CD4-positive, CD25-positive, alpha-beta regulatory T cell (primary cell): ENCODE measurements at regions not wholly inside any gene's neighbourhood (a gene's known extent, or its start where the extent isn't known, plus 50 kb on each side); places are given as distances from the start of the nearest gene placed in this dataset.

Experiments
- ATAC-seq, 2 donors: fragments of 150-1000 bp; cut with Tn5 transposase; one replicate each; pipeline ENCODE4 v1.10.0; 2021; ENCODE audit warnings: low read depth in 2 of 2, moderate number of reproducible peaks in 2 of 2, moderate library complexity in 1 of 2
- DNase-seq, 3 donors: peaks; one replicate each; pipeline versions ENCODE4 v3.0.0 to v3.0.0-alpha.2; 2012 to 2022; ENCODE audit warnings: mixed read lengths in 1 of 3
- H3K27ac ChIP-seq: one replicate; pipeline ENCODE4 v1.7.0; 2013; ENCODE audit warnings: mild to moderate bottlenecking, low read length; ENCODE audit not compliant: insufficient read depth, poor library complexity, severe bottlenecking
- H3K27me3 ChIP-seq: one replicate; pipeline ENCODE4 v1.7.0; 2013; ENCODE audit warnings: low read length; ENCODE audit not compliant: control insufficient read depth, insufficient read depth
- H3K36me3 ChIP-seq: one replicate; pipeline ENCODE4 v1.7.0; 2013; ENCODE audit warnings: mild to moderate bottlenecking, low read length, moderate library complexity; ENCODE audit not compliant: control insufficient read depth, insufficient read depth
- H3K4me1 ChIP-seq: 2 replicates; pipeline ENCODE4 v1.7.0; 2013; ENCODE audit warnings: mild to moderate bottlenecking, low read length; ENCODE audit not compliant: insufficient read depth, control insufficient read depth, poor library complexity, severe bottlenecking
- H3K4me3 ChIP-seq: one replicate; pipeline ENCODE4 v1.7.0; 2013; ENCODE audit warnings: low read depth, mild to moderate bottlenecking, low read length, moderate library complexity
- H3K9me3 ChIP-seq, 2 experiments: 1 replicate in 1 of 2; 2 replicates in 1 of 2; pipeline ENCODE4 v1.7.0; 2013; ENCODE audit warnings: low read length in 2 of 2, mild to moderate bottlenecking in 1 of 2, moderate library complexity in 1 of 2; ENCODE audit not compliant: control insufficient read depth in 2 of 2
- H3K27ac Mint-ChIP-seq, 3 donors: one replicate each; pipeline ENCODE4 v1.8.0; 2020 to 2022; ENCODE audit warnings: mild to moderate bottlenecking in 3 of 3, mixed read lengths in 3 of 3, moderate library complexity in 2 of 3
- H3K27me3 Mint-ChIP-seq: one replicate; pipeline ENCODE4 v1.8.0; 2022; ENCODE audit warnings: mild to moderate bottlenecking, mixed read lengths
- H3K36me3 Mint-ChIP-seq: one replicate; pipeline ENCODE4 v1.8.0; 2020; ENCODE audit warnings: mixed read lengths
- H3K4me1 Mint-ChIP-seq, 4 donors: one replicate each; pipeline ENCODE4 v1.8.0; 2020 to 2022; ENCODE audit warnings: mixed read lengths in 4 of 4, mild to moderate bottlenecking in 1 of 4
- H3K4me3 Mint-ChIP-seq, 4 donors: one replicate each; pipeline ENCODE4 v1.8.0; 2020 to 2022; ENCODE audit warnings: mild to moderate bottlenecking in 4 of 4, mixed read lengths in 4 of 4, moderate library complexity in 3 of 4
- H3K9me3 Mint-ChIP-seq, 7 donors: one replicate each; pipeline ENCODE4 v1.8.0; 2020 to 2022; ENCODE audit warnings: mixed read lengths in 7 of 7, mild to moderate bottlenecking in 3 of 7, moderate library complexity in 2 of 7

DNA sequence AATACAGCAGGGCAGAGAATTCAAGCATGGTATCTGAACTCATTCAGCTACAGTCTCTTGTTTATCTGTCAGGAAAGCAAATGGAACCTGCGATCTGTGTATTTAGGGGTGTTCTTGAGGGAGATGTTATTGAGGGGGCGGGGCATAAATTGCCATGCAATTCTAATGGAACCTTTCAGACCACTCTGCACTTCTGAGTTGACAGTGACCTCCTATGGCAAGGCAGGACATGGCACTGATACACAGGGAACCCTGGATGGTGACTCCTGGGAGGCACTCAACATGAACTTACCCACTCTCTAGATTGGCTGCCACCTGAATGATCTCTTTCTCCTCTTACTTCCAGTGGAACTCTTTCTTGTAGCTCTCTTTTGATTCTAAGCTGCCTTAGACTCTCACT is 787.3 kb downstream of the VRK1 start:
- Mint-ChIP-seq H3K4me3 (no peak overlapping the region), H3K9me3 (peaks cover 0 to 4% (median 1%) of the 10 kb centered on the region in 7 donors), H3K27ac (peak overlapping the region in 1 of 3 donors; percentile 40), H3K4me1 (peaks cover 2 to 5% (median 3%) of the 10 kb centered on the region in 4 donors), H3K36me3 (no peaks in the 10 kb centered on the region), H3K27me3 (peaks cover 4% of the 10 kb centered on the region)
- H3K9me3 ChIP-seq: no peaks in the 10 kb centered on the region
- no peak overlapping the region for H3K27ac ChIP-seq
- no peaks in the 10 kb centered on the region for H3K36me3 ChIP-seq
- no peaks in the 10 kb centered on the region for H3K4me1 ChIP-seq
- no peak overlapping the region for H3K4me3 ChIP-seq
- no peaks in the 10 kb centered on the region for H3K27me3 ChIP-seq
- DNase-seq (peak in 1 of 3 donors; percentile 13), ATAC-seq (no peak)

DNA sequence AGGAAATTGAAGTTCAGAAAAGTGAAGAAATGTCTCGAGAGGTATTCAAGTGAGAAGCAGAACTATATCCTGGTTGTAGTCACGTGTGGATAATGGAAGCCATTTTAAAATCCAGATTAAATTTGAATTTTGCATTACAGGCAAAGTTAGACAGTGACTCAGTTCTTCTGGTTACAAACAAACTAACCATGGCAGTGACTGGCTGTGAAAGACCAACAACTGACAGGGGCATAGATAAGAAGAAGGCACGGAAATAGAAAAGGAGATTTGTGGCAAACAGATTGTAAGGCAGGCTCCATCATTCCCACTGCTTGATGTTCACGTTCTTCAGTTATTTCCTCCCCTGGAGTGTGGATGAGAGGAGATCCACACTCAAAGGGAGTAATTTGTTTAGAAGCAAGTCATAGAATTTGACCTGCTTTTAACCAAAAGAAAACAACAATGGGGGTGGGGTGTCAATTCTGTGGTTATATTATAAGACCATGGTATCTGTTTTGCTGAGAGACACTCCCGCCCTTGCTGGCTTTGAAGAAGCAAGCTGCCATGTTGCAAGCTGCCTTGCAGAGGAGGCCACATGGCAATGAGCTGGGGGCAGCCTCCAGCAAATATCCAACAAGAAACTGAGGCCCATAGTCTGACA is 795.3 kb downstream of the VRK1 start:
- Mint-ChIP-seq H3K4me1 (peaks cover 15 to 34% (median 25%) of the 10 kb centered on the region in 4 donors), H3K4me3 (no peak overlapping the region), H3K27ac (no peak overlapping the region), H3K27me3 (peaks cover 8% of the 10 kb centered on the region), H3K9me3 (peaks cover 0 to 6% (median 0%) of the 10 kb centered on the region in 7 donors), H3K36me3 (peaks cover 4% of the 10 kb centered on the region)
- no peaks in the 10 kb centered on the region for H3K4me1 ChIP-seq
- ATAC-seq: no peak
- H3K4me3 ChIP-seq: no peak overlapping the region
- H3K27ac ChIP-seq: no peak overlapping the region
- H3K27me3 ChIP-seq: no peaks in the 10 kb centered on the region
- peak in 1 of 3 donors; percentile 28 for DNase-seq
- no peaks in the 10 kb centered on the region for H3K36me3 ChIP-seq
- no peaks in the 10 kb centered on the region for H3K9me3 ChIP-seq

DNA sequence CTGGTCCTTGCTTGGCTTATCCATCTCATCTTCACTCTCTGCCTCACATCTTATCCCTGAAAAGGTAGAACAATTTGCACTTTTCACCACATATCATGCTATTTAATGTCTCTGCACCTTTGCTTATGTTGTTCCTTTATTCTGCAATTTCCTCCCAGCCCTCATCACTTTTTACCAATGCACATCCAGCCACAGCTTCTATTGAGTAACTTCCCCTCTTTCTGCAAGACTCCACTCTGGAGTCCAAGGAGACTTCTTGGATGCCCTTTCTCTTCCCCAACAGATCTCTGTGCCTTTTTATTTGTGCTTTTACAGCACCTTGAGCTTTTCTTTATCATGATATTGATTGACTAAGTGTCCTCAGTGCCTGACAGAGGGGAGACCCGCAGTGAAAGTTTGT is 797.1 kb downstream of the VRK1 start:
- no peaks in the 10 kb centered on the region for H3K4me1 ChIP-seq

DNA sequence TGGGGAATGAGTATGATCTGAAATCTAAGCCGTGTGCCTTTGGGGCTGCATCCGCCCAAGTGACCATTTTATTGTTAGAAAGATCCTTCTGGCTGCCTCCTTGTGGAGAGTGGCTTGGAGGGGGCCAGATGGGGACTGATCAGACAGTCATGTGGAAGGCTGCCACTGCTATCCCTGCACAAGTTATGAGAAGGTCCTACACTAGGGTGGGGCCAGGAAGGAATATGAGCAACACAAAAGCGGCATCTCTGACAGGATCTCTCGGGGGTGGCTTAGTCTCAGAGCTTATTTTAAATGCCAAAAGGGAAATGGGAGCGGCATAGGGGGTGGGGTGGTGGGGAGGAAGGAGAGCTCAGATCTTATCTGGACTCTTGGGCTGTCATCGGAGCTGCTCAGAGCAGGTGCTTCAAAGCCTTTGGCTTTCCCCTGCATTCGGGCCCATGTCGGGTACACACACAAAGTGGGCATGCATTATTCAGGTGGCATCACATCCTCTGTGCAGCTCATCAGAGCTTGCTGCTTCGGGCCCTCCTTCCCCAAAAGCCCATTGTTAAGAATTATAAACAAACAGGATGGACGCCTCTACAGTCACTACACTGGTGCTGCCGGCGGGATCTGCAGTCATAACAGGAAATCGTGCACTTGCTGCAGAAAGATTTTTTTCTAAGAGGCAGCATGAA is 805.4 kb downstream of the VRK1 start:
- no peak overlapping the region for H3K27ac Mint-ChIP-seq
- H3K4me1 ChIP-seq: peaks cover 48% of the 10 kb centered on the region
- peak overlapping the region; percentile 75 for H3K27ac ChIP-seq
- peaks cover 0 to 4% (median 0%) of the 10 kb centered on the region in 7 donors for H3K9me3 Mint-ChIP-seq
- no peaks in the 10 kb centered on the region for H3K27me3 Mint-ChIP-seq
- peaks cover 5 to 30% (median 12%) of the 10 kb centered on the region in 4 donors for H3K4me1 Mint-ChIP-seq
- H3K9me3 ChIP-seq: no peaks in the 10 kb centered on the region
- H3K27me3 ChIP-seq: no peaks in the 10 kb centered on the region
- ATAC-seq (peak; percentile 85 to 90), DNase-seq (peak; percentile 58 to 92 (median 80))
- no peak overlapping the region for H3K4me3 Mint-ChIP-seq
- H3K36me3 Mint-ChIP-seq: no peaks in the 10 kb centered on the region
- no peaks in the 10 kb centered on the region for H3K36me3 ChIP-seq
- peak overlapping the region; percentile 76 for H3K4me3 ChIP-seq

More for the DNA sequence above, 797.1 kb downstream of the VRK1 start:
- H3K27me3 ChIP-seq: no peaks in the 10 kb centered on the region
- H3K9me3 ChIP-seq: no peaks in the 10 kb centered on the region
- H3K4me3 ChIP-seq: no peak overlapping the region
- Mint-ChIP-seq H3K36me3 (peaks cover 4% of the 10 kb centered on the region), H3K9me3 (peaks cover 0 to 4% (median 0%) of the 10 kb centered on the region in 7 donors), H3K27me3 (peaks cover 5% of the 10 kb centered on the region), H3K27ac (no peak overlapping the region), H3K4me3 (no peak overlapping the region), H3K4me1 (peaks cover 15 to 32% (median 24%) of the 10 kb centered on the region in 4 donors)
- ATAC-seq (no peak), DNase-seq (no peak)
- no peaks in the 10 kb centered on the region for H3K36me3 ChIP-seq
- no peak overlapping the region for H3K27ac ChIP-seq

DNA sequence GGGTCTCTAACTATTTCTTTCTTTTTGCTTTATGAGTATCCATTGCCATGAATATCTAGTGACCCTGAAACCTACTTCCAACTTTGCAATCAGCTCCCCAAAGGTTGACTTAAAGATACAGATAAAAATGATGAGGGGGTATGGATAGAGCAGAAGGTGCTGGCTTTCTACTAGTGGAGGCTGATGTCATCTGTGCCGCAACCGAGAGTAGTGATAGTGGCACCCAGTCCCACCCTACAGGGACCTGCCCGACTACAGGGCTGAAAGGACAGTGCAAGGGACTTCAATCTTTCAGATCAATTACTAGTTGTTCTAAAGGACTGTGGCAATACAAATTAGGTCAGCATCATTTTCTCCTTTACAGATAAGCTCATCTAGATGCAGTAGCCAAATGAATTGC is 806.0 kb downstream of the VRK1 start:
- ATAC-seq: peak; percentile 55 to 64
- Histone ChIP-seq H3K36me3 (no peaks in the 10 kb centered on the region), H3K27ac (peak overlapping the region; percentile 75), H3K4me3 (peak overlapping the region; percentile 76), H3K4me1 (peaks cover 48% of the 10 kb centered on the region), H3K9me3 (no peaks in the 10 kb centered on the region), H3K27me3 (no peaks in the 10 kb centered on the region)
- no peak overlapping the region for H3K4me3 Mint-ChIP-seq
- peak; percentile 28 to 57 (median 51) for DNase-seq
- peaks cover 5 to 34% (median 15%) of the 10 kb centered on the region in 4 donors for H3K4me1 Mint-ChIP-seq
- no peaks in the 10 kb centered on the region for H3K36me3 Mint-ChIP-seq
- no peak overlapping the region for H3K27ac Mint-ChIP-seq
- no peaks in the 10 kb centered on the region for H3K27me3 Mint-ChIP-seq
- peaks cover 0 to 4% (median 0%) of the 10 kb centered on the region in 7 donors for H3K9me3 Mint-ChIP-seq

DNA sequence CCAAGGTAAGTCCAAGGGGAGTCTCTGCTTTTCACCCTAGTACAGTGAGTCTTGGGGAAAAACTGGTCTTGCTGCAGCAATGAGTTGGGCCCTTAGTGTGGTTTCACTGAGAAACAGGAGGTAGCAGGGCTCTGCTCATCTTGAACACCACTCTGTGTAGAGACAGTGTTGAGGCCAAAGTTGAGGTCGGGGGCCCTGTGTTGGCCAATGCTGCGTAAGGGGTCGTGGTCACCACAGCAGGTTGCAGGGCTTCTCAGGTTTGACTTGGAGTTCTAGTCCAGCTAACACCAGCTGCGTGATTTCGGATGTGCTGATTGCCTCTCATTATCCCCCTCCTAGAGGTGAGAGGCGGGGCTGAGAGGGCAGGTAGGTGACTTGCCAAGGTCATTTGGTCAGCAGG is 807.5 kb downstream of the VRK1 start:
- no peaks in the 10 kb centered on the region for H3K27me3 ChIP-seq
- no peak overlapping the region for H3K27ac Mint-ChIP-seq
- ATAC-seq (no peak), DNase-seq (no peak)
- H3K4me3 Mint-ChIP-seq: no peak overlapping the region
- no peaks in the 10 kb centered on the region for H3K9me3 ChIP-seq
- H3K4me1 Mint-ChIP-seq: peaks cover 5 to 36% (median 16%) of the 10 kb centered on the region in 4 donors
- H3K9me3 Mint-ChIP-seq: peaks cover 0 to 4% (median 2%) of the 10 kb centered on the region in 7 donors
- H3K27me3 Mint-ChIP-seq: no peaks in the 10 kb centered on the region
- peaks cover 48% of the 10 kb centered on the region for H3K4me1 ChIP-seq
- no peaks in the 10 kb centered on the region for H3K36me3 Mint-ChIP-seq
- H3K36me3 ChIP-seq: no peaks in the 10 kb centered on the region
- no peak overlapping the region for H3K4me3 ChIP-seq
- H3K27ac ChIP-seq: peak overlapping the region; percentile 75

DNA sequence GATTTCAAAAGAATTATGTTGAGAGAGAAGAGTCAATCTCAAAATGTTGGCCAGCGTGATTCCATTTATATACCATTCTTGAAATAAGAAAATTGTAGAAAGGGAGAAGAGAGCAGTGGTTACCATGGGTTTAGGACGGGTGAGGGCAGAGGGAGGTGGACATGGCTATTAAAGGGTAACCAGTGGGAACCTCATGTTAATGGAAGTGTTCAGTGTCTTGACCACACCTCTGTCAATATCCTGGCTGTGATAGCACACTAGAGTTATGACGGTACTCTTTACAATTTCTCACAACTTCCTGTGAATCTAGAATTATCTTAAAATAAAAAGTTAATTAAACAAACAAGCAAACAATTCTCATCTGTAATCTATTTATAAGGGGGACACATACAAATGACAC is 821.2 kb downstream of the VRK1 start:
- ATAC-seq (no peak), DNase-seq (no peak)
- Histone ChIP-seq H3K27me3 (no peaks in the 10 kb centered on the region), H3K36me3 (no peaks in the 10 kb centered on the region), H3K4me3 (peak overlapping the region; percentile 51), H3K4me1 (peaks cover 38% of the 10 kb centered on the region), H3K27ac (peak overlapping the region; percentile 17), H3K9me3 (peaks cover 13 to 17% of the 10 kb centered on the region in 2 experiments)
- Mint-ChIP-seq H3K9me3 (peaks cover 0 to 10% (median 8%) of the 10 kb centered on the region in 7 donors), H3K4me3 (peak overlapping the region; percentile 17 to 77 (median 38)), H3K27ac (peak overlapping the region; percentile 87 to 95 (median 93)), H3K27me3 (no peaks in the 10 kb centered on the region), H3K4me1 (peaks cover 39 to 52% (median 46%) of the 10 kb centered on the region in 4 donors), H3K36me3 (peaks cover 6% of the 10 kb centered on the region)
